H9 (cell line): ENCODE measurements at regions not wholly inside any gene's neighbourhood (a gene's known extent, or its start where the extent isn't known, plus 50 kb on each side); places are given as distances from the start of the nearest gene placed in this dataset.

Source experiments
- DNase-seq: peaks from one replicate; pipeline ENCODE4 v3.0.0-alpha.2; 2017
- H2AFZ ChIP-seq: one replicate; pipeline ENCODE4 v1.6.1; 2013; ENCODE audit warnings: mild to moderate bottlenecking, low read length, control low read depth, moderate library complexity
- H2AK5ac ChIP-seq: 2 replicates; pipeline ENCODE4 v1.6.1; 2013; ENCODE audit warnings: low read length, control low read depth, mixed read lengths; ENCODE audit not compliant: insufficient read length
- H2BK120ac ChIP-seq: one replicate; pipeline ENCODE4 v1.6.1; 2013; ENCODE audit warnings: low read depth, mild to moderate bottlenecking, low read length, control low read depth, inconsistent platforms; ENCODE audit not compliant: poor library complexity, severe bottlenecking
- H2BK12ac ChIP-seq: 2 replicates; pipeline ENCODE4 v1.6.1; 2013; ENCODE audit warnings: low read length, control low read depth, mixed read lengths, low read depth; ENCODE audit not compliant: insufficient read length
- H2BK15ac ChIP-seq: 2 replicates; pipeline ENCODE4 v1.6.1; 2013; ENCODE audit warnings: low read depth, low read length, control low read depth
- H2BK20ac ChIP-seq: one replicate; pipeline ENCODE4 v1.6.1; 2013; ENCODE audit warnings: low read depth, mild to moderate bottlenecking, low read length, control low read depth, inconsistent platforms; ENCODE audit not compliant: poor library complexity, severe bottlenecking
- H2BK5ac ChIP-seq: 2 replicates; pipeline ENCODE4 v1.6.1; 2013; ENCODE audit warnings: low read length, control low read depth, mixed read lengths; ENCODE audit not compliant: insufficient read length
- H3K14ac ChIP-seq: 2 replicates; pipeline ENCODE4 v1.6.1; 2013; ENCODE audit warnings: low read length, control low read depth; ENCODE audit not compliant: insufficient read depth
- H3K18ac ChIP-seq: 2 replicates; pipeline ENCODE4 v1.6.1; 2013; ENCODE audit warnings: low read depth, mild to moderate bottlenecking, mixed read lengths, low read length, control low read depth; ENCODE audit not compliant: insufficient read length
- H3K23ac ChIP-seq: 2 replicates; pipeline ENCODE4 v1.6.1; 2013; ENCODE audit warnings: low read length, control low read depth, mixed read lengths, low read depth; ENCODE audit not compliant: insufficient read length
- H3K23me2 ChIP-seq: 2 replicates; pipeline ENCODE4 v1.6.1; 2013; ENCODE audit warnings: low read depth, mild to moderate bottlenecking, mixed read lengths, low read length, control low read depth; ENCODE audit not compliant: insufficient read length, poor library complexity, severe bottlenecking
- H3K27ac ChIP-seq: 2 replicates; pipeline ENCODE4 v1.5.1; 2013; ENCODE audit warnings: low read length, control low read depth, mixed read lengths, low read depth; ENCODE audit not compliant: insufficient read length
- H3K27me3 ChIP-seq: 2 replicates; pipeline ENCODE4 v1.6.1; 2013; ENCODE audit warnings: low read length, control low read depth, inconsistent platforms; ENCODE audit not compliant: insufficient read depth
- H3K4ac ChIP-seq: 2 replicates; pipeline ENCODE4 v1.6.1; 2013; ENCODE audit warnings: low read depth, mild to moderate bottlenecking, control low read depth, inconsistent platforms, low read length, moderate library complexity
- H3K4me1 ChIP-seq: 2 replicates; pipeline ENCODE4 v1.6.1; 2013; ENCODE audit warnings: low read length, control low read depth, inconsistent platforms; ENCODE audit not compliant: insufficient read depth
- H3K4me2 ChIP-seq: 2 replicates; pipeline ENCODE4 v1.6.1; 2013; ENCODE audit warnings: low read length, control low read depth, mixed read lengths; ENCODE audit not compliant: insufficient read length, insufficient read depth
- H3K56ac ChIP-seq: 2 replicates; pipeline ENCODE4 v1.6.1; 2013; ENCODE audit warnings: low read depth, mild to moderate bottlenecking, mixed read lengths, low read length, control low read depth; ENCODE audit not compliant: insufficient read length
- H3K79me1 ChIP-seq: 2 replicates; pipeline ENCODE4 v1.6.1; 2013; ENCODE audit warnings: low read depth, mild to moderate bottlenecking, moderate library complexity, low read length, control low read depth, inconsistent platforms; ENCODE audit not compliant: insufficient read depth, poor library complexity, severe bottlenecking
- H3K79me2 ChIP-seq: 2 replicates; pipeline ENCODE4 v1.6.1; 2013; ENCODE audit warnings: low read length, control low read depth, inconsistent platforms; ENCODE audit not compliant: insufficient read depth
- H3K9ac ChIP-seq: 2 replicates; pipeline ENCODE4 v1.6.1; 2013; ENCODE audit warnings: low read length, control low read depth, mixed read lengths; ENCODE audit not compliant: insufficient read length; ENCODE audit errors: extremely low read depth
- H3K9me3 ChIP-seq: one replicate; pipeline ENCODE4 v1.6.1; 2013; ENCODE audit warnings: low read depth, low read length, inconsistent platforms; ENCODE audit not compliant: control insufficient read depth
- H3T11ph ChIP-seq: one replicate; pipeline ENCODE4 v1.6.1; 2013; ENCODE audit warnings: mild to moderate bottlenecking, low read length, control low read depth, inconsistent platforms
- H4K20me1 ChIP-seq: one replicate; pipeline ENCODE4 v1.6.1; 2013; ENCODE audit not compliant: control insufficient read depth, insufficient read length, insufficient read depth
- H4K5ac ChIP-seq: 2 replicates; pipeline ENCODE4 v1.6.1; 2013; ENCODE audit warnings: low read depth, mild to moderate bottlenecking, mixed read lengths, low read length, control low read depth; ENCODE audit not compliant: insufficient read length
- H4K8ac ChIP-seq: replicated peaks from 2 replicates; pipeline ENCODE4 v1.6.1; 2013; ENCODE audit warnings: low read length, control low read depth, mixed read lengths, low read depth; ENCODE audit not compliant: insufficient read length
- H4K91ac ChIP-seq: 2 replicates; pipeline ENCODE4 v1.6.1; 2013; ENCODE audit warnings: low read depth, mild to moderate bottlenecking, moderate library complexity, mixed read lengths, low read length, control low read depth; ENCODE audit not compliant: insufficient read length
- H3K27ac Mint-ChIP-seq, 3 experiments: 2 replicates in 2 of 3; 3 replicates in 1 of 3; pipeline ENCODE4 v1.8.0; 2020 to 2021; ENCODE audit warnings: mixed read lengths in 3 of 3, mild to moderate bottlenecking in 1 of 3, moderate library complexity in 1 of 3
- H3K27me3 Mint-ChIP-seq: 2 replicates; pipeline ENCODE4 v1.8.0; 2021; ENCODE audit warnings: low read depth, mild to moderate bottlenecking, moderate library complexity, mixed read lengths
- H3K36me3 Mint-ChIP-seq, 3 experiments: 2 replicates in 2 of 3; 3 replicates in 1 of 3; pipeline ENCODE4 v1.8.0; 2020 to 2021; ENCODE audit warnings: low read depth in 3 of 3, mixed read lengths in 3 of 3; ENCODE audit not compliant: insufficient read depth in 1 of 3
- H3K4me1 Mint-ChIP-seq, 2 experiments: 2 replicates each; pipeline ENCODE4 v1.8.0; 2020; ENCODE audit warnings: mixed read lengths in 2 of 2
- H3K4me3 Mint-ChIP-seq, 2 experiments: 2 replicates in 1 of 2; 3 replicates in 1 of 2; pipeline ENCODE4 v1.8.0; 2020 to 2021; ENCODE audit warnings: mild to moderate bottlenecking in 2 of 2, mixed read lengths in 2 of 2, moderate library complexity in 1 of 2
- H3K9me3 Mint-ChIP-seq, 2 experiments: 2 replicates in 1 of 2; 3 replicates in 1 of 2; pipeline ENCODE4 v1.8.0; 2020; ENCODE audit warnings: mild to moderate bottlenecking in 2 of 2, mixed read lengths in 2 of 2, moderate library complexity in 1 of 2
- CTCF ChIP-seq: fragments of 200-600 bp; sonication (generic); conservative IDR thresholded peaks from 3 replicates; pipeline ENCODE4 v1.8.0; 2021; ENCODE audit warnings: antibody characterized with exemption, mild to moderate bottlenecking

DNA sequence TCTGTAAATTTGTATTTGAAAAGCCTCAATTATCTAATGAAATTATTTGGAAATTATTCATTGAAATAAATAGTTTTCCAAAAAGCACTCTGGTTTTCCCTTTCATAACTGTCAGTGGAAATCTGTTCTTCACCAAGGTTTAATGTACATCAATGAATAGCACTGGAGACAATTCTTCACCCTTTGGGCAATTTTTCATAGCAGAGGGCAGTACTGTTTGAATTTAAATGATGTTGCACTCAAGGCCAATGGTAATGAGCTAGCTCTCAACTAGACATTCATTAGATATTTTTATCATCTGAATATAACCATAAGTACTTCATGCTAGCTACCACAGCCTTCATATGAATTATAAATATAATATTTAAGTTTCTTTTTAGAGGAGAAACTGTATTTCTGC, 658.2 kb upstream of the CCDC54 start:
- H3K4me3 Mint-ChIP-seq, result no peak overlapping the region
- Histone ChIP-seq H3K27ac (no peak overlapping the region), H3K4me1 (no peaks in the 10 kb centered on the region), H3K4ac (no peak overlapping the region), H3K79me2 (no peaks in the 10 kb centered on the region), H3K23ac (no peak overlapping the region), H4K20me1 (no peaks in the 10 kb centered on the region), H2BK15ac (no peak overlapping the region), H3K56ac (no peak overlapping the region), H3K79me1 (no peaks in the 10 kb centered on the region), H2BK12ac (no peak overlapping the region), H4K8ac (no peak overlapping the region), H3K9ac (no peak overlapping the region), H3K4me2 (no peak overlapping the region), H3K23me2 (no peaks in the 10 kb centered on the region), H3K27me3 (no peaks in the 10 kb centered on the region), H3K18ac (no peak overlapping the region), H2BK5ac (no peak overlapping the region), H4K91ac (no peak overlapping the region), H3K14ac (no peak overlapping the region), H4K5ac (no peak overlapping the region), H2BK120ac (no peak overlapping the region), H3K9me3 (no peaks in the 10 kb centered on the region), H2BK20ac (no peak overlapping the region), H3T11ph (no peak overlapping the region), H2AK5ac (no peak overlapping the region), H2AFZ (no peak overlapping the region)
- no peaks in the 10 kb centered on the region for H3K27me3 Mint-ChIP-seq
- no peaks in the 10 kb centered on the region for H3K4me1 Mint-ChIP-seq
- no peak for TF ChIP-seq CTCF
- peaks cover 4 to 17% (median 15%) of the 10 kb centered on the region in 3 experiments; a peak in 5 of 7 replicates for H3K36me3 Mint-ChIP-seq
- no peak for DNase-seq
- H3K9me3 Mint-ChIP-seq, result peaks cover 8 to 15% of the 10 kb centered on the region in 2 experiments
- H3K27ac Mint-ChIP-seq, result no peak overlapping the region
